Lower leg skin (tissue), 3 donors: ENCODE measurements at regions not wholly inside any gene's neighbourhood (a gene's known extent, or its start where the extent isn't known, plus 50 kb on each side); places are given as distances from the start of the nearest gene placed in this dataset.

Experiments
- CTCF ChIP-seq, 3 donors: fragments of 450-650 bp; IDR thresholded peaks; one replicate each; pipeline ENCODE4 v1.5.1; 2016; ENCODE audit warnings: antibody characterized with exemption in 3 of 3, mild to moderate bottlenecking in 3 of 3, moderate library complexity in 2 of 3
- POLR2A ChIP-seq, 2 donors: fragments of 450-650 bp; IDR thresholded peaks; one replicate each; pipeline ENCODE4 v1.6.1; 2016 to 2017; ENCODE audit warnings: antibody characterized with exemption in 2 of 2, mild to moderate bottlenecking in 1 of 2, moderate library complexity in 1 of 2

- TF ChIP-seq CTCF (IDR thresholded peaks at IDR 0.05), result no peak
- no peak for TF ChIP-seq POLR2A (IDR thresholded peaks at IDR 0.05)
Observed at GRCh38 chr6:170163405-170164170, 127.3 kb downstream of the DLL1 start.
